ENCODE measurements at regions not wholly inside any gene's neighbourhood (a gene's known extent, or its start where the extent isn't known, plus 50 kb on each side); places are given as distances from the start of the nearest gene placed in this dataset.

- Histone ChIP-seq H3K9me3 (no peaks in the 10 kb centered on the region), H3K4me3 (no peak overlapping the region), H3K27me3 (no peaks in the 10 kb centered on the region), H3K36me3 (no peaks in the 10 kb centered on the region)
- peak; percentile 11 for DNase-seq
These were observed 182.5 kb downstream of the GXYLT1 start for GRCh38 chr12:41962171-41962572.

- no peak overlapping the region for H3K4me3 ChIP-seq
- H3K27me3 ChIP-seq = no peaks in the 10 kb centered on the region
- H3K36me3 ChIP-seq = no peaks in the 10 kb centered on the region
- H3K9me3 ChIP-seq = no peaks in the 10 kb centered on the region
- no peak for DNase-seq
These were observed 185.4 kb downstream of the GXYLT1 start for GRCh38 chr12:41959271-41959670.

GRCh38 chr12:41956353-41956752 is 188.3 kb downstream of the GXYLT1 start:
- Histone ChIP-seq H3K9me3 (no peaks in the 10 kb centered on the region), H3K36me3 (no peaks in the 10 kb centered on the region), H3K4me3 (no peak overlapping the region), H3K27me3 (no peaks in the 10 kb centered on the region)
- DNase-seq = no peak

GRCh38 chr12:41950455-41950854 is 194.2 kb downstream of the GXYLT1 start:
- H3K4me3 ChIP-seq = no peak overlapping the region
- no peaks in the 10 kb centered on the region for H3K9me3 ChIP-seq
- no peaks in the 10 kb centered on the region for H3K27me3 ChIP-seq
- DNase-seq = no peak
- no peaks in the 10 kb centered on the region for H3K36me3 ChIP-seq

- Histone ChIP-seq H3K36me3 (no peaks in the 10 kb centered on the region), H3K9me3 (no peaks in the 10 kb centered on the region), H3K4me3 (no peak overlapping the region), H3K27me3 (no peaks in the 10 kb centered on the region)
- no peak for DNase-seq
These were observed 198.6 kb downstream of the GXYLT1 start for GRCh38 chr12:41946106-41946505.

- no peaks in the 10 kb centered on the region for H3K36me3 ChIP-seq
- H3K4me3 ChIP-seq = no peak overlapping the region
- H3K27me3 ChIP-seq = no peaks in the 10 kb centered on the region
- H3K9me3 ChIP-seq = no peaks in the 10 kb centered on the region
- DNase-seq = no peak
These were observed 200.5 kb downstream of the GXYLT1 start for GRCh38 chr12:41944216-41944615.

- H3K9me3 ChIP-seq = no peaks in the 10 kb centered on the region
- no peak overlapping the region for H3K4me3 ChIP-seq
- no peak for DNase-seq
- H3K36me3 ChIP-seq = no peaks in the 10 kb centered on the region
- H3K27me3 ChIP-seq = no peaks in the 10 kb centered on the region
These were observed 201.0 kb downstream of the GXYLT1 start for GRCh38 chr12:41943671-41944070.

- Histone ChIP-seq H3K4me3 (no peak overlapping the region), H3K27me3 (no peaks in the 10 kb centered on the region), H3K9me3 (no peaks in the 10 kb centered on the region), H3K36me3 (no peaks in the 10 kb centered on the region)
- DNase-seq = no peak
These were observed 202.3 kb downstream of the GXYLT1 start for GRCh38 chr12:41942354-41942753.

- DNase-seq = no peak
- H3K27me3 ChIP-seq = no peaks in the 10 kb centered on the region
- H3K4me3 ChIP-seq = no peak overlapping the region
- H3K36me3 ChIP-seq = no peaks in the 10 kb centered on the region
- H3K9me3 ChIP-seq = no peaks in the 10 kb centered on the region
These were observed 203.6 kb downstream of the GXYLT1 start for GRCh38 chr12:41941079-41941478.

- Histone ChIP-seq H3K27me3 (no peaks in the 10 kb centered on the region), H3K9me3 (no peaks in the 10 kb centered on the region), H3K4me3 (no peak overlapping the region), H3K36me3 (no peaks in the 10 kb centered on the region)
- no peak for DNase-seq
These were observed 204.1 kb downstream of the GXYLT1 start for GRCh38 chr12:41940571-41940970.

GRCh38 chr12:41936333-41936732 is 208.3 kb downstream of the GXYLT1 start:
- Histone ChIP-seq H3K4me3 (no peak overlapping the region), H3K27me3 (no peaks in the 10 kb centered on the region), H3K36me3 (no peaks in the 10 kb centered on the region), H3K9me3 (no peaks in the 10 kb centered on the region)
- DNase-seq = no peak

GRCh38 chr12:41935911-41936310 is 208.8 kb downstream of the GXYLT1 start:
- Histone ChIP-seq H3K4me3 (no peak overlapping the region), H3K36me3 (no peaks in the 10 kb centered on the region), H3K9me3 (no peaks in the 10 kb centered on the region), H3K27me3 (no peaks in the 10 kb centered on the region)
- DNase-seq = no peak

- no peaks in the 10 kb centered on the region for H3K27me3 ChIP-seq
- H3K4me3 ChIP-seq = peak overlapping the region; percentile 28
- no peaks in the 10 kb centered on the region for H3K9me3 ChIP-seq
- H3K36me3 ChIP-seq = no peaks in the 10 kb centered on the region
- peak; percentile 43 for DNase-seq
These were observed 212.1 kb downstream of the GXYLT1 start for GRCh38 chr12:41932470-41932991.

- no peaks in the 10 kb centered on the region for H3K27me3 ChIP-seq
- H3K36me3 ChIP-seq = no peaks in the 10 kb centered on the region
- H3K9me3 ChIP-seq = no peaks in the 10 kb centered on the region
- H3K4me3 ChIP-seq = peak overlapping the region; percentile 18; the same call in 1 of the 2 replicates
- no peak for DNase-seq
These were observed 213.7 kb downstream of the GXYLT1 start for GRCh38 chr12:41930866-41931437.

GRCh38 chr12:41924111-41924510 is 220.6 kb downstream of the GXYLT1 start:
- Histone ChIP-seq H3K9me3 (no peaks in the 10 kb centered on the region), H3K36me3 (no peaks in the 10 kb centered on the region), H3K27me3 (peaks cover 3% of the 10 kb centered on the region; the same call in 1 of the 2 replicates), H3K4me3 (no peak overlapping the region)
- DNase-seq = no peak

GRCh38 chr12:41923351-41923750 is 221.3 kb downstream of the GXYLT1 start:
- no peak for DNase-seq
- Histone ChIP-seq H3K9me3 (no peaks in the 10 kb centered on the region), H3K27me3 (peaks cover 3% of the 10 kb centered on the region; the same call in 1 of the 2 replicates), H3K36me3 (no peaks in the 10 kb centered on the region), H3K4me3 (no peak overlapping the region)

GRCh38 chr12:41920355-41920754 is 224.3 kb downstream of the GXYLT1 start:
- DNase-seq = no peak
- Histone ChIP-seq H3K4me3 (no peak overlapping the region), H3K9me3 (no peaks in the 10 kb centered on the region), H3K36me3 (no peaks in the 10 kb centered on the region), H3K27me3 (0 out of 2 replicates have a peak, but pooled peaks cover 3% of the 10 kb centered on the region)

GRCh38 chr12:41919526-41920261 is 225.0 kb downstream of the GXYLT1 start:
- 0 out of 2 replicates have a peak, but pooled peaks cover 3% of the 10 kb centered on the region for H3K27me3 ChIP-seq
- no peak for DNase-seq
- no peak overlapping the region for H3K4me3 ChIP-seq
- H3K9me3 ChIP-seq = no peaks in the 10 kb centered on the region
- no peaks in the 10 kb centered on the region for H3K36me3 ChIP-seq

Measured in MG63 (cell line).